22Rv1 (cell line): ENCODE measurements at regions not wholly inside any gene's neighbourhood (a gene's known extent, or its start where the extent isn't known, plus 50 kb on each side); places are given as distances from the start of the nearest gene placed in this dataset.

ENCODE experiments used
- ZFX ChIP-seq: fragments of 450-650 bp; IDR thresholded peaks from 2 replicates; pipeline ENCODE4 v1.6.1; 2017; ENCODE audit warnings: antibody characterized with exemption, borderline replicate concordance
- TF ChIP-seq, protein P1 (sequence below): fragments of 450-650 bp; IDR thresholded peaks from 2 replicates; pipeline ENCODE4 v1.5.1; 2017; ENCODE audit warnings: mild to moderate bottlenecking

DNA sequence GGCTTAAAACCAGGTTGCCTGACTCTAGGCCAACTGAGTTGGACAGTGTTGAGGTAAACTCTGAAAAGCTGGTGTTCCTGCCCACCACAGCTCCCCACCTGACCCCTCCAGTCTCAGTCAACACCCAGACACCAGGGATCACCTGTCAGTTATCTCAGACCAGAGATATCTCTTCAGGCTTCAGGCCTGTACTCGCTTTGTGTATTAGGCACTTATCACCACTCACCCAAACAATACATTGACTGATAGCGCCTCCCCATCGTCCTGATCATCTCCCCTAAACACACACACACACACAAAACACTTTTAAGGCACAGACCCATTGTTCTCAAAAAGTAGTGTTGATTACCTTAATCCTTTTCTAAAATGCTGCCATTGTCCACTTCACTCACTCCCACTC is 111.5 kb downstream of the PLCE1 start:
- TF ChIP-seq, protein P1, sequence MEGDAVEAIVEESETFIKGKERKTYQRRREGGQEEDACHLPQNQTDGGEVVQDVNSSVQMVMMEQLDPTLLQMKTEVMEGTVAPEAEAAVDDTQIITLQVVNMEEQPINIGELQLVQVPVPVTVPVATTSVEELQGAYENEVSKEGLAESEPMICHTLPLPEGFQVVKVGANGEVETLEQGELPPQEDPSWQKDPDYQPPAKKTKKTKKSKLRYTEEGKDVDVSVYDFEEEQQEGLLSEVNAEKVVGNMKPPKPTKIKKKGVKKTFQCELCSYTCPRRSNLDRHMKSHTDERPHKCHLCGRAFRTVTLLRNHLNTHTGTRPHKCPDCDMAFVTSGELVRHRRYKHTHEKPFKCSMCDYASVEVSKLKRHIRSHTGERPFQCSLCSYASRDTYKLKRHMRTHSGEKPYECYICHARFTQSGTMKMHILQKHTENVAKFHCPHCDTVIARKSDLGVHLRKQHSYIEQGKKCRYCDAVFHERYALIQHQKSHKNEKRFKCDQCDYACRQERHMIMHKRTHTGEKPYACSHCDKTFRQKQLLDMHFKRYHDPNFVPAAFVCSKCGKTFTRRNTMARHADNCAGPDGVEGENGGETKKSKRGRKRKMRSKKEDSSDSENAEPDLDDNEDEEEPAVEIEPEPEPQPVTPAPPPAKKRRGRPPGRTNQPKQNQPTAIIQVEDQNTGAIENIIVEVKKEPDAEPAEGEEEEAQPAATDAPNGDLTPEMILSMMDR, result no peak
- TF ChIP-seq ZFX, result no peak
